Smooth muscle cell of the brain vasculature (primary cell): ENCODE measurements at regions not wholly inside any gene's neighbourhood (a gene's known extent, or its start where the extent isn't known, plus 50 kb on each side); places are given as distances from the start of the nearest gene placed in this dataset.
A peak's percentile ranks its signal among the peaks of the same experiment; 100 is the strongest.

ENCODE experiments used
- DNase-seq: peaks from one replicate; pipeline ENCODE4 v3.0.0-alpha.2; 2012; ENCODE audit warnings: low read depth, low spot score

DNA sequence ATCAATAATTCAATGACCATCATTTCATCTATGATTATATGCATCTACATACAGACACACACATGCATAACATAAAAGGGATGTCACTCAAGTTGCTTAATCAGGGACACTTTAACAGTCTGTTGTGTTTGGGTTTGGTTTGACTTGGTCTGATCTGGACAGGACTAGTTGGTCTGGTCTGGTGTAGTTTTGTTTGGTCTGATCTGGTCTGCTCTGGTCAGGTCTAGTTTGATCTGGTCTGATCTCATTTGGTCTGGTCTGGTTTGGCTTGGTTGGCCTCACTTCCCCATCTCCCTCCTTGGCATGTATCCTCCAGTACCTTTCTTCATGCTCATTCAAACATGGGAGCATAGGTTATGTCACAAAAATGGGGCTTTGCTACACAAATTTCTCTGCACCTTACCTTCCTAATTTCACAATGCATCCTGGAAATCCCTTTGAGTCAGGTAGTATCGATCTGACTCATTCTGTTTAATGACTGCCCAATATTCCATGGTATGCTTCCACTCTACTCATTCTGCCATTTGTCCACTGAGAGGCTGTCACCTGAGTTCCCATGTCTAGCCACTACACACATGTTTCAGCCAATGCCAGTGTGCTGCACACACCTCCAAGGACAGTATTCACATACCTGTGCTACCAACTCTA is 73.0 kb upstream of the TPM1 start:
- no peak for DNase-seq

- DNase-seq = no peak
Observed at GRCh38 chr15:62972814-62973213, 69.7 kb upstream of the TPM1 start.

DNA sequence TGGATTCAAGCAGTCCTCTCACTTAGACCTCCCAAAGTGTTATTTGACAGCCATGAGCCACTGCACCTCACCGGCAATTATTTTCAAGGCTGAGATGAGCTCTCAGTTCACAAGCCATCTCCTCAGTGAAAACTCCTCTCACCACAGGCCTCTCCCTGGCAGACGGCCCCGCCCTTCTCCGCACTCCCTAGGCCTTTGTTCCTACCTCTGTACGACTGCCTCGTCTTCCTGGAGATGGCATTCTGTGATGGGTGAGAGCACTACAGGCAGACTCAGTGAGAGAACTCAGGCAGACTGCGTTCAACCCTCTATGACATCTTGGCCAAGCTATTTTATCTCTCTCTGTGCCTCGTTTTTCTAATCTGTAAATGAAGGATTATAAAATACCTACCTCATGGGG is 67.0 kb upstream of the TPM1 start:
- no peak for DNase-seq

GRCh38 chr15:62976301-62976881 is 66.2 kb upstream of the TPM1 start:
- no peak for DNase-seq

GRCh38 chr15:62977952-62978811 is 64.4 kb upstream of the TPM1 start:
- no peak for DNase-seq

DNA sequence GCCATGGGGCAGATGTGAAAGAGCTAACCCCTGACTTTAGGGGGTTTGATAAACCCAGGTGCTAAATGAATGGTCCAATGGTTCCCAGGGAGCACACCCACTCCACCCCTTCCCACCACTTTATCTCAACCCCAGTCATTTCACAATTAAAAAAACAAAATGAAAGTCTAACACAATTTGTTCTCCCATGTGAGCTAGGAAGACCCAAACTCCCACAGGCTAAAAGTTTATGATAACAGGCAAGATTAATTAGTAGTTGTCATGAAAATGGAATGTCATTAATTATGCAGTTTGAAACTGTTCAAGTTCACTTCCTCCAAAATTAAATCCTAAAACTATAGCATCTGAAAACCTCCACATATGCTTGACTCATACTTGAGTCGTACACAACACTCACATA is 63.3 kb upstream of the TPM1 start:
- DNase-seq = no peak

GRCh38 chr15:62981071-62981470 is 61.5 kb upstream of the TPM1 start:
- DNase-seq = no peak

GRCh38 chr15:62983956-62984355 is 58.6 kb upstream of the TPM1 start:
- no peak for DNase-seq

- peak; percentile 80 for DNase-seq
Observed at GRCh38 chr15:62985768-62986167, 56.8 kb upstream of the TPM1 start.

- DNase-seq = no peak
Observed at GRCh38 chr15:62986948-62987347, 55.6 kb upstream of the TPM1 start.

GRCh38 chr15:62988701-62989100 is 53.8 kb upstream of the TPM1 start:
- no peak for DNase-seq

- no peak for DNase-seq
Observed at GRCh38 chr15:62989366-62990055, 53.0 kb upstream of the TPM1 start.

GRCh38 chr15:62991698-62992097 is 50.8 kb upstream of the TPM1 start:
- no peak for DNase-seq

DNA sequence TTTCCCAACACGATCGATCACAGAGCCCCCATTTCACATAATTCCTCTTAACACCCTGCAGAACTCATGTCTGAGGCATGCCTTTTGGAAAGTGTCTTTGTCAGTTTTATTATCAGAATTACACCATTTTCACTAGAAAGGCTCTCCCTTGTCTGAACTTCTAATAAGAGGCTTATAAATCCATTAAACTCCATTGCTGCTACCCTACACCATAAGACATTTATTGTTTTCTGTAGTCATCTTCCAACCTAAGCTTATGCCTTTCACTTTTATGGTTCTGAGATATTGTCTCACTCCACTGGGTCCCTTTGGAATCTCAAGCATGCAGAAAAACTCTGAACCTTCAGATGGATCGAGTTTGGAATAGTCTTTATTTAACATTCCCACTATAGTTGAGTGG is 50.2 kb upstream of the TPM1 start:
- DNase-seq = no peak
